Kidney (tissue), 13 donors: ENCODE measurements at regions not wholly inside any gene's neighbourhood (a gene's known extent, or its start where the extent isn't known, plus 50 kb on each side); places are given as distances from the start of the nearest gene placed in this dataset.

ENCODE experiments used
- DNase-seq, 5 donors: peaks; one replicate each; pipeline ENCODE4 v3.0.0-alpha.2; 2013 to 2020
- FAIRE-seq: peaks from 2 replicates; lab custom pipeline; 2012; peaks lifted over from hg19 to GRCh38; lab: Jason Lieb, UNC
- H3K27ac ChIP-seq, 2 donors: one replicate each; pipeline ENCODE4 v1.7.0; 2013; ENCODE audit warnings: low read depth in 2 of 2, low read length in 2 of 2, inconsistent platforms in 1 of 2
- H3K27me3 ChIP-seq: one replicate; pipeline ENCODE4 v1.7.1; 2013; ENCODE audit warnings: low read length, inconsistent platforms; ENCODE audit not compliant: control insufficient read depth, insufficient read depth
- H3K36me3 ChIP-seq, 3 donors: one replicate each; pipeline versions ENCODE4 v1.7.0 to v1.7.1; 2013; ENCODE audit warnings: low read length in 3 of 3, control low read depth in 1 of 3, inconsistent platforms in 1 of 3; ENCODE audit not compliant: insufficient read depth in 3 of 3, control insufficient read depth in 2 of 3
- H3K4me1 ChIP-seq, 3 donors: one replicate each; pipeline versions ENCODE4 v1.7.0 to v1.7.1; 2013; ENCODE audit warnings: low read length in 3 of 3, inconsistent platforms in 1 of 3, low read depth in 1 of 3; ENCODE audit not compliant: control insufficient read depth in 2 of 3, insufficient read depth in 2 of 3
- H3K4me3 ChIP-seq, 3 donors: one replicate each; pipeline versions ENCODE4 v1.7.0 to v1.8.1; 2013; ENCODE audit warnings: low read length in 3 of 3, control low read depth in 1 of 3, inconsistent platforms in 1 of 3
- H3K9ac ChIP-seq, 3 donors: one replicate each; pipeline versions ENCODE4 v1.7.0 to v1.7.1; 2013; ENCODE audit warnings: low read length in 3 of 3, control low read depth in 1 of 3, inconsistent platforms in 1 of 3
- H3K9me3 ChIP-seq, 3 donors: one replicate each; pipeline versions ENCODE4 v1.7.0 to v1.7.1; 2013; ENCODE audit warnings: low read length in 3 of 3, control low read depth in 1 of 3, inconsistent platforms in 1 of 3; ENCODE audit not compliant: control insufficient read depth in 2 of 3, insufficient read depth in 1 of 3
- CTCF ChIP-seq: IDR thresholded peaks from 3 replicates; pipeline ENCODE4 v1.5.1; 2012; ENCODE audit warnings: mild to moderate bottlenecking, moderate library complexity, borderline replicate concordance; ENCODE audit not compliant: insufficient read depth; ENCODE audit errors: extremely low read depth
- intact Hi-C: fragments of 100-400 bp; cut with DNase I; formaldehyde crosslinking; loops from one replicate; pipeline ENCODE4 v1.11.1; 2022
- donor health status: control.
- donor health status: control.
- donor health status: control.
- donor health status: control.
- donor health status: control.
- donor health status: DM: yes; HTN: yes; CAD: no.
- donor health status: Normal renal cell carcinoma (clear cell type).

GRCh38 chr3:159221335-159221734, 419.5 kb downstream of the MFSD1 start:
- no peaks in the 10 kb centered on the region for H3K27me3 ChIP-seq
- no peak overlapping the region for H3K27ac ChIP-seq
- DNase-seq (no peak), FAIRE-seq (no peak)
- H3K9ac ChIP-seq: no peak overlapping the region
- no peak overlapping the region for H3K4me3 ChIP-seq
- no peaks in the 10 kb centered on the region for H3K4me1 ChIP-seq
- H3K36me3 ChIP-seq: no peaks in the 10 kb centered on the region
- H3K9me3 ChIP-seq: no peaks in the 10 kb centered on the region
- TF ChIP-seq CTCF: no peak
- intact Hi-C loops: no loop called here

- FAIRE-seq: no peak
- no peak for DNase-seq
- intact Hi-C loops: no loop called here
These were observed 427.3 kb downstream of the MFSD1 start for GRCh38 chr3:159229116-159229680.

GRCh38 chr3:159232966-159233365, 431.1 kb downstream of the MFSD1 start:
- no peak for FAIRE-seq
- Histone ChIP-seq H3K36me3 (no peaks in the 10 kb centered on the region), H3K4me3 (no peak overlapping the region), H3K9ac (no peak overlapping the region), H3K9me3 (no peaks in the 10 kb centered on the region), H3K27ac (no peak overlapping the region), H3K4me1 (no peaks in the 10 kb centered on the region), H3K27me3 (no peaks in the 10 kb centered on the region)
- TF ChIP-seq CTCF: no peak
- DNase-seq: no peak
- intact Hi-C loops: no loop called here

More at GRCh38 chr3:159229116-159229680, 427.3 kb downstream of the MFSD1 start:
- H3K36me3 ChIP-seq: no peaks in the 10 kb centered on the region
- no peaks in the 10 kb centered on the region for H3K9me3 ChIP-seq
- H3K4me3 ChIP-seq: no peak overlapping the region
- TF ChIP-seq CTCF: no peak
- no peaks in the 10 kb centered on the region for H3K4me1 ChIP-seq
- no peak overlapping the region for H3K27ac ChIP-seq
- no peaks in the 10 kb centered on the region for H3K27me3 ChIP-seq
- no peak overlapping the region for H3K9ac ChIP-seq

GRCh38 chr3:159233734-159234133, 431.9 kb downstream of the MFSD1 start:
- Histone ChIP-seq H3K27ac (no peak overlapping the region), H3K4me3 (no peak overlapping the region), H3K27me3 (no peaks in the 10 kb centered on the region), H3K9me3 (no peaks in the 10 kb centered on the region), H3K4me1 (no peaks in the 10 kb centered on the region), H3K9ac (no peak overlapping the region), H3K36me3 (no peaks in the 10 kb centered on the region)
- FAIRE-seq (no peak), DNase-seq (no peak)
- no peak for TF ChIP-seq CTCF
- intact Hi-C loops: no loop called here
